Stomach (tissue), 4 donors: ENCODE measurements at regions not wholly inside any gene's neighbourhood (a gene's known extent, or its start where the extent isn't known, plus 50 kb on each side); places are given as distances from the start of the nearest gene placed in this dataset.

ENCODE experiments used
- POLR2A ChIP-seq, 4 donors: fragments of 450-650 bp; IDR thresholded peaks; one replicate each; pipeline ENCODE4 v1.6.1; 2016; ENCODE audit warnings: antibody characterized with exemption in 4 of 4, control low read depth in 2 of 4, mild to moderate bottlenecking in 1 of 4, moderate library complexity in 1 of 4
- TF ChIP-seq, protein P1 (sequence below), 7 experiments: fragments of 450-650 bp in 4 of 7; fragments of 200-600 bp in 3 of 7; sonication (generic) in 3 of 7; IDR thresholded peaks; one replicate each; pipeline ENCODE4 v1.5.1; 2016 to 2019; ENCODE audit warnings: antibody characterized with exemption in 7 of 7, control low read depth in 2 of 7, mild to moderate bottlenecking in 1 of 7

- TF ChIP-seq POLR2A (IDR thresholded peaks at IDR 0.05), result no peak
- TF ChIP-seq, protein P1, sequence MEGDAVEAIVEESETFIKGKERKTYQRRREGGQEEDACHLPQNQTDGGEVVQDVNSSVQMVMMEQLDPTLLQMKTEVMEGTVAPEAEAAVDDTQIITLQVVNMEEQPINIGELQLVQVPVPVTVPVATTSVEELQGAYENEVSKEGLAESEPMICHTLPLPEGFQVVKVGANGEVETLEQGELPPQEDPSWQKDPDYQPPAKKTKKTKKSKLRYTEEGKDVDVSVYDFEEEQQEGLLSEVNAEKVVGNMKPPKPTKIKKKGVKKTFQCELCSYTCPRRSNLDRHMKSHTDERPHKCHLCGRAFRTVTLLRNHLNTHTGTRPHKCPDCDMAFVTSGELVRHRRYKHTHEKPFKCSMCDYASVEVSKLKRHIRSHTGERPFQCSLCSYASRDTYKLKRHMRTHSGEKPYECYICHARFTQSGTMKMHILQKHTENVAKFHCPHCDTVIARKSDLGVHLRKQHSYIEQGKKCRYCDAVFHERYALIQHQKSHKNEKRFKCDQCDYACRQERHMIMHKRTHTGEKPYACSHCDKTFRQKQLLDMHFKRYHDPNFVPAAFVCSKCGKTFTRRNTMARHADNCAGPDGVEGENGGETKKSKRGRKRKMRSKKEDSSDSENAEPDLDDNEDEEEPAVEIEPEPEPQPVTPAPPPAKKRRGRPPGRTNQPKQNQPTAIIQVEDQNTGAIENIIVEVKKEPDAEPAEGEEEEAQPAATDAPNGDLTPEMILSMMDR (IDR thresholded peaks at IDR 0.05), result no peak
These were observed 192.0 kb upstream of the HABP2 start for GRCh38 chr10:113360870-113361269.
